Mesendoderm (in vitro differentiated cells): ENCODE measurements at regions not wholly inside any gene's neighbourhood (a gene's known extent, or its start where the extent isn't known, plus 50 kb on each side); places are given as distances from the start of the nearest gene placed in this dataset.

ENCODE experiments used
- DNase-seq: peaks from one replicate; pipeline ENCODE4 v3.0.0; 2013
- H2AK5ac ChIP-seq: 2 replicates; pipeline ENCODE4 v1.6.1; 2013; ENCODE audit warnings: low read length, inconsistent platforms
- H2BK120ac ChIP-seq: 2 replicates; pipeline ENCODE4 v1.6.1; 2013; ENCODE audit warnings: low read depth, mild to moderate bottlenecking, low read length, moderate library complexity, mixed read lengths
- H2BK15ac ChIP-seq: replicated peaks from 2 replicates; pipeline ENCODE4 v1.6.1; 2013; ENCODE audit warnings: low read depth, mild to moderate bottlenecking, moderate library complexity
- H2BK5ac ChIP-seq: 2 replicates; pipeline ENCODE4 v1.6.1; 2013; ENCODE audit warnings: low read length, inconsistent platforms
- H3K18ac ChIP-seq: 2 replicates; pipeline ENCODE4 v1.6.1; 2013; ENCODE audit warnings: mild to moderate bottlenecking, low read length, mixed read lengths
- H3K23ac ChIP-seq: one replicate; pipeline ENCODE4 v1.6.1; 2013; ENCODE audit warnings: low read length
- H3K27ac ChIP-seq: 2 replicates; pipeline ENCODE4 v1.5.1; 2013; ENCODE audit warnings: low read depth, mild to moderate bottlenecking, inconsistent platforms, low read length, moderate library complexity
- H3K27me3 ChIP-seq: 2 replicates; pipeline ENCODE4 v1.6.1; 2013; ENCODE audit warnings: low read length, control low read depth, mild to moderate bottlenecking, inconsistent platforms; ENCODE audit not compliant: insufficient read depth, poor library complexity
- H3K36me3 ChIP-seq: 2 replicates; pipeline ENCODE4 v1.6.1; 2013; ENCODE audit warnings: low read length, inconsistent platforms; ENCODE audit not compliant: control insufficient read depth, insufficient read depth
- H3K4ac ChIP-seq: one replicate; pipeline ENCODE4 v1.6.1; 2013; ENCODE audit warnings: low read depth, mild to moderate bottlenecking, low read length, moderate library complexity
- H3K4me1 ChIP-seq: 2 replicates; pipeline ENCODE4 v1.6.1; 2013; ENCODE audit warnings: low read depth, low read length, inconsistent platforms; ENCODE audit not compliant: control insufficient read depth
- H3K4me2 ChIP-seq: 2 replicates; pipeline ENCODE4 v1.6.1; 2013; ENCODE audit warnings: low read length
- H3K4me3 ChIP-seq: 2 replicates; pipeline ENCODE4 v1.5.1; 2013; ENCODE audit warnings: mild to moderate bottlenecking, low read length
- H3K56ac ChIP-seq: one replicate; pipeline ENCODE4 v1.6.1; 2013; ENCODE audit warnings: low read length
- H3K79me1 ChIP-seq: 2 replicates; pipeline ENCODE4 v1.6.1; 2013; ENCODE audit warnings: low read length, inconsistent platforms
- H3K79me2 ChIP-seq: 2 replicates; pipeline ENCODE4 v1.6.1; 2013; ENCODE audit warnings: mild to moderate bottlenecking, low read length; ENCODE audit not compliant: control insufficient read depth, insufficient read depth
- H3K9ac ChIP-seq: 2 replicates; pipeline ENCODE4 v1.6.1; 2013; ENCODE audit warnings: low read length, inconsistent platforms
- H4K5ac ChIP-seq: one replicate; pipeline ENCODE4 v1.6.1; 2013; ENCODE audit warnings: low read length
- H4K8ac ChIP-seq: one replicate; pipeline ENCODE4 v1.6.1; 2013; ENCODE audit warnings: low read depth, mild to moderate bottlenecking, control low read depth, low read length, moderate library complexity
- WGBS: extraction: QIAGEN DNeasy Blood & Tissue Kit; methylation state at CpG from one replicate; pipeline ENCODE4 v1.1.7; 2013; ENCODE audit warnings: low lambda C conversion rate, missing lambda C conversion rate; ENCODE audit not compliant: insufficient coverage; ENCODE audit errors: extremely low coverage; 5-methylcytosine and 5-hydroxymethylcytosine counted together

- Histone ChIP-seq H2AK5ac (no peak overlapping the region), H3K9ac (no peak overlapping the region), H3K18ac (no peak overlapping the region), H4K5ac (no peak overlapping the region), H3K79me2 (no peaks in the 10 kb centered on the region), H2BK120ac (no peak overlapping the region), H3K27me3 (no peaks in the 10 kb centered on the region), H2BK15ac (no peak overlapping the region), H3K56ac (no peak overlapping the region), H3K23ac (no peak overlapping the region), H3K4me1 (no peaks in the 10 kb centered on the region), H4K8ac (no peak overlapping the region), H3K36me3 (no peaks in the 10 kb centered on the region), H3K4me3 (no peak overlapping the region), H3K79me1 (no peaks in the 10 kb centered on the region), H2BK5ac (no peak overlapping the region), H3K4me2 (no peak overlapping the region), H3K4ac (no peak overlapping the region), H3K27ac (no peak overlapping the region)
- no CpG with 5 or more reads among the region's 2 CpGs for whole genome bisulfite sequencing
- DNase-seq = no peak
These were observed 387.8 kb upstream of the CADM1 start for GRCh38 chr11:115892016-115892415.

- Histone ChIP-seq H3K23ac (no peak overlapping the region), H3K4me1 (no peaks in the 10 kb centered on the region), H3K79me1 (no peaks in the 10 kb centered on the region), H3K18ac (no peak overlapping the region), H3K4ac (no peak overlapping the region), H3K9ac (no peak overlapping the region), H2BK120ac (no peak overlapping the region), H3K27ac (no peak overlapping the region), H3K36me3 (no peaks in the 10 kb centered on the region), H3K4me3 (no peak overlapping the region), H3K4me2 (no peak overlapping the region), H3K79me2 (no peaks in the 10 kb centered on the region), H2BK15ac (no peak overlapping the region), H4K5ac (no peak overlapping the region), H3K56ac (no peak overlapping the region), H4K8ac (no peak overlapping the region), H2BK5ac (no peak overlapping the region), H2AK5ac (no peak overlapping the region), H3K27me3 (no peaks in the 10 kb centered on the region)
- no CpG with 5 or more reads among the region's 1 CpG for WGBS
- no peak for DNase-seq
These were observed 387.4 kb upstream of the CADM1 start for GRCh38 chr11:115891581-115891980.

DNA sequence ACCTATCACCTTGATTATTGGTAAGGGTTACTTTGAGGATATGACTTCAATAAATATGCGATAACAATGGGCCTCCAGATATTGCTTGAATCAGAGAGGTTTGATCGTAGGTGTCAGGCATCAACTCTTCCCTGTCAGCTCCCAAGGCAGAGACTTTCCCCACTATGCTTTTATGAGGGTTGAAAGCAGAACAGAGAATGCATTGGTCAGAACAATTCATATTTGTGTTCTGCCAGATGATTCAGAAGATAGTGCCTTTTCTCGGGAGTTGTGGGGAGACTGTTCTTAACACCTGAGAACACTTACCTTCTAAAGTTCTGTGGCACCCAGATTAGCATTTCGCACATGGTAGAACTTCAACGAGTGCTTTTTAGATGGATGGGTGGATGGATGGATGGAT, 386.3 kb upstream of the CADM1 start:
- Histone ChIP-seq H3K27ac (no peak overlapping the region), H3K4me1 (no peaks in the 10 kb centered on the region), H3K4ac (no peak overlapping the region), H2BK15ac (no peak overlapping the region), H2AK5ac (no peak overlapping the region), H3K56ac (no peak overlapping the region), H3K36me3 (no peaks in the 10 kb centered on the region), H2BK120ac (no peak overlapping the region), H3K4me3 (no peak overlapping the region), H3K9ac (no peak overlapping the region), H3K4me2 (no peak overlapping the region), H3K23ac (no peak overlapping the region), H3K79me1 (no peaks in the 10 kb centered on the region), H3K27me3 (no peaks in the 10 kb centered on the region), H3K18ac (no peak overlapping the region), H4K5ac (no peak overlapping the region), H2BK5ac (no peak overlapping the region), H4K8ac (no peak overlapping the region), H3K79me2 (no peaks in the 10 kb centered on the region)
- no peak for DNase-seq
- no CpG with 5 or more reads among the region's 5 CpGs for whole genome bisulfite sequencing

- no peaks in the 10 kb centered on the region for H3K36me3 ChIP-seq
- no peak overlapping the region for H2BK120ac ChIP-seq
- no peaks in the 10 kb centered on the region for H3K79me1 ChIP-seq
- no peak for DNase-seq
- no peak overlapping the region for H3K4me2 ChIP-seq
- no peak overlapping the region for H3K18ac ChIP-seq
- no CpG with 5 or more reads among the region's 6 CpGs for WGBS
- H3K4me1 ChIP-seq = no peaks in the 10 kb centered on the region
- no peak overlapping the region for H2BK15ac ChIP-seq
- H2BK5ac ChIP-seq = no peak overlapping the region
- no peak overlapping the region for H3K4ac ChIP-seq
- no peak overlapping the region for H3K27ac ChIP-seq
- H3K9ac ChIP-seq = no peak overlapping the region
- no peak overlapping the region for H4K8ac ChIP-seq
- H3K56ac ChIP-seq = no peak overlapping the region
- no peak overlapping the region for H3K4me3 ChIP-seq
- no peaks in the 10 kb centered on the region for H3K79me2 ChIP-seq
- no peaks in the 10 kb centered on the region for H3K27me3 ChIP-seq
- H2AK5ac ChIP-seq = no peak overlapping the region
- H4K5ac ChIP-seq = no peak overlapping the region
- H3K23ac ChIP-seq = no peak overlapping the region
These were observed 385.5 kb upstream of the CADM1 start for GRCh38 chr11:115889712-115890111.

DNA sequence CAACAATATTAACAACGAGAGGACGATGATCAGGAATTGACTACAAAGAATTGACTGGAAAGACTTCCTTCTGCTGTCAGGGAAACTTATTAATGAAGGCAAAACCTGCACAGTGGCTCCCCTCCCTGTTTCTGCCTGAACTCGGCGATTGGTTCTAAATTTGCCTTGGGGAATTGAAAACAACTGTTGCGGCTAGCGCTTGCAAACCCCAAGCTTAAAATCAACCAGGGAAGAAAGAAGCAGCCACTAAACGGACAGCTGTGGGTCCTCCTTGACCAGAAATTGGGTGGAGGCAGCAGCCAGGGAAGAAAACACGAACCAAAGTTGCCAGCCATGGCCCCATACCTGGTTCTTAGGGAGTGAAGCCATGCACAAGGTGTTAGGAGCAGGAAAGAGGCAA, 383.5 kb upstream of the CADM1 start:
- H3K4me1 ChIP-seq = no peaks in the 10 kb centered on the region
- no peak overlapping the region for H3K9ac ChIP-seq
- no peak overlapping the region for H2BK120ac ChIP-seq
- H4K8ac ChIP-seq = no peak overlapping the region
- H3K23ac ChIP-seq = no peak overlapping the region
- H3K79me2 ChIP-seq = no peaks in the 10 kb centered on the region
- H3K4ac ChIP-seq = no peak overlapping the region
- H3K27me3 ChIP-seq = no peaks in the 10 kb centered on the region
- H3K56ac ChIP-seq = no peak overlapping the region
- no peaks in the 10 kb centered on the region for H3K79me1 ChIP-seq
- H3K18ac ChIP-seq = no peak overlapping the region
- H3K4me3 ChIP-seq = no peak overlapping the region
- no peaks in the 10 kb centered on the region for H3K36me3 ChIP-seq
- no peak overlapping the region for H4K5ac ChIP-seq
- WGBS = no CpG with 5 or more reads among the region's 8 CpGs
- no peak for DNase-seq
- H2AK5ac ChIP-seq = no peak overlapping the region
- no peak overlapping the region for H2BK5ac ChIP-seq
- no peak overlapping the region for H3K27ac ChIP-seq
- no peak overlapping the region for H3K4me2 ChIP-seq
- no peak overlapping the region for H2BK15ac ChIP-seq

- Histone ChIP-seq H3K18ac (no peak overlapping the region), H3K27me3 (no peaks in the 10 kb centered on the region), H3K4ac (no peak overlapping the region), H4K8ac (no peak overlapping the region), H2AK5ac (no peak overlapping the region), H2BK15ac (no peak overlapping the region), H4K5ac (no peak overlapping the region), H3K23ac (no peak overlapping the region), H3K79me1 (no peaks in the 10 kb centered on the region), H3K4me3 (no peak overlapping the region), H3K9ac (no peak overlapping the region), H3K56ac (no peak overlapping the region), H2BK120ac (no peak overlapping the region), H3K4me1 (no peaks in the 10 kb centered on the region), H3K79me2 (no peaks in the 10 kb centered on the region), H3K27ac (no peak overlapping the region), H2BK5ac (no peak overlapping the region), H3K4me2 (no peak overlapping the region), H3K36me3 (no peaks in the 10 kb centered on the region)
- no peak for DNase-seq
- WGBS = no CpG with 5 or more reads among the region's 13 CpGs
These were observed 383.1 kb upstream of the CADM1 start for GRCh38 chr11:115887316-115887715.
